ENCODE measurements at regions not wholly inside any gene's neighbourhood (a gene's known extent, or its start where the extent isn't known, plus 50 kb on each side); places are given as distances from the start of the nearest gene placed in this dataset.
"Not testable (repeated sequence)": the region's sequence is repeated elsewhere in the genome, so short reads cannot be mapped to it uniquely, and the experiment has no call there.

DNA sequence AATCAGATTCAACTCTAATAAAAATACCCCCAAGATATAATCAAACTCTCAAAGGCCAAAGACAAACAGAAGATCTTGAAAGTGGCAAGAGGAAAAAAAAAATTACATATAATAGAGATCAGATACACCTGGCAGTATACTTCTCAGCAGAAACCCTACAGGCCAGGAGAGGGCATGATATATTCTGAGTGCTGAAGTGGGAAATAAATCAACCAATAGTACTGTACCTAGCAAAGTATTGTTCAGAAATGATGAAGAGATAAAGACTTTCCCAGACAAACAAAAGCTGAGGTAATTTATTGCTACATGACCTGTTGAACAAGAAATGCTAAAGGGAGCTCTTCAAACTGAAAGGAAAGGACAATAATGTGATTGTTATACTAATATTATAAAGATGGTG lies 291.9 kb downstream of the SH2D4B start:
- Histone ChIP-seq H3K9ac (ENCODE audit: control insufficient read depth, insufficient read depth, low read length) (no peak overlapping the region), H3K4me2 (ENCODE audit: control insufficient read depth, insufficient read depth) (no peak overlapping the region), H3K27me3 (replicated peaks in 1 of 2; ENCODE audit: control insufficient read depth in 2 of 2, insufficient read depth in 2 of 2, low read length in 1 of 2) (no peaks in the 10 kb centered on the region), H4K20me1 (ENCODE audit: control insufficient read depth, insufficient read depth) (no peaks in the 10 kb centered on the region), H3K36me3 (ENCODE audit: control insufficient read depth in 2 of 2, insufficient read depth in 2 of 2, low read length in 1 of 2) (no peaks in the 10 kb centered on the region), H2AFZ (ENCODE audit: control insufficient read depth, low read depth, low read length) (no peak overlapping the region), H3K27ac (ENCODE audit: control insufficient read depth, insufficient read depth) (no peak overlapping the region), H3K4me1 (ENCODE audit: control insufficient read depth, insufficient read depth, low read length) (no peaks in the 10 kb centered on the region), H3K9me3 (replicated peaks; ENCODE audit: control insufficient read depth, insufficient read depth, low read length) (no peaks in the 10 kb centered on the region; the same call in 2 of the 3 replicates), H3K4me3 (no peak overlapping the region), H3K79me2 (ENCODE audit: control insufficient read depth, insufficient read depth, low read length) (no peaks in the 10 kb centered on the region)
- intact Hi-C loops (cut with micrococcal nuclease; ENCODE audit: unreplicated experiment) (no loop called here), in situ Hi-C loops (cut with MboI) (no loop called here)
- FAIRE-seq = no peak
- CTCF ChIA-PET = no interaction called here
- POLR2A ChIA-PET = no interaction called here
- RAD21 ChIA-PET (ENCODE audit: unreplicated experiment) = no interaction called here
- no peak for ATAC-seq
- TF ChIP-seq, protein P1, sequence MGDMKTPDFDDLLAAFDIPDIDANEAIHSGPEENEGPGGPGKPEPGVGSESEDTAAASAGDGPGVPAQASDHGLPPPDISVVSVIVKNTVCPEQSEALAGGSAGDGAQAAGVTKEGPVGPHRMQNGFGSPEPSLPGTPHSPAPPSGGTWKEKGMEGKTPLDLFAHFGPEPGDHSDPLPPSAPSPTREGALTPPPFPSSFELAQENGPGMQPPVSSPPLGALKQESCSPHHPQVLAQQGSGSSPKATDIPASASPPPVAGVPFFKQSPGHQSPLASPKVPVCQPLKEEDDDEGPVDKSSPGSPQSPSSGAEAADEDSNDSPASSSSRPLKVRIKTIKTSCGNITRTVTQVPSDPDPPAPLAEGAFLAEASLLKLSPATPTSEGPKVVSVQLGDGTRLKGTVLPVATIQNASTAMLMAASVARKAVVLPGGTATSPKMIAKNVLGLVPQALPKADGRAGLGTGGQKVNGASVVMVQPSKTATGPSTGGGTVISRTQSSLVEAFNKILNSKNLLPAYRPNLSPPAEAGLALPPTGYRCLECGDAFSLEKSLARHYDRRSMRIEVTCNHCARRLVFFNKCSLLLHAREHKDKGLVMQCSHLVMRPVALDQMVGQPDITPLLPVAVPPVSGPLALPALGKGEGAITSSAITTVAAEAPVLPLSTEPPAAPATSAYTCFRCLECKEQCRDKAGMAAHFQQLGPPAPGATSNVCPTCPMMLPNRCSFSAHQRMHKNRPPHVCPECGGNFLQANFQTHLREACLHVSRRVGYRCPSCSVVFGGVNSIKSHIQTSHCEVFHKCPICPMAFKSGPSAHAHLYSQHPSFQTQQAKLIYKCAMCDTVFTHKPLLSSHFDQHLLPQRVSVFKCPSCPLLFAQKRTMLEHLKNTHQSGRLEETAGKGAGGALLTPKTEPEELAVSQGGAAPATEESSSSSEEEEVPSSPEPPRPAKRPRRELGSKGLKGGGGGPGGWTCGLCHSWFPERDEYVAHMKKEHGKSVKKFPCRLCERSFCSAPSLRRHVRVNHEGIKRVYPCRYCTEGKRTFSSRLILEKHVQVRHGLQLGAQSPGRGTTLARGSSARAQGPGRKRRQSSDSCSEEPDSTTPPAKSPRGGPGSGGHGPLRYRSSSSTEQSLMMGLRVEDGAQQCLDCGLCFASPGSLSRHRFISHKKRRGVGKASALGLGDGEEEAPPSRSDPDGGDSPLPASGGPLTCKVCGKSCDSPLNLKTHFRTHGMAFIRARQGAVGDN (IDR thresholded peaks at IDR 0.05) = no peak
- TF ChIP-seq FOXK2 (IDR thresholded peaks at IDR 0.05) = no peak
- no peak for TF ChIP-seq ESRRA (IDR thresholded peaks at IDR 0.05; ENCODE audit: low read length)
- no peak for TF ChIP-seq FOS (IDR thresholded peaks at IDR 0.05; ENCODE audit: borderline replicate concordance, extremely low read depth, insufficient read length)
- TF ChIP-seq CBFB (IDR thresholded peaks at IDR 0.05; ENCODE audit: low read depth) = no peak
- no peak for TF ChIP-seq CEBPB (IDR thresholded peaks at IDR 0.05; ENCODE audit: borderline replicate concordance in 1 of 2, low read depth in 2 of 2, low read length in 2 of 2)
- no peak for TF ChIP-seq GABPA (IDR thresholded peaks at IDR 0.05; ENCODE audit: low read depth)
- TF ChIP-seq STAT1 (conservative IDR thresholded peaks at IDR 0.05) = no peak
- no peak for DNase-seq (ENCODE audit: low read depth, low spot score)
- SMC1A ChIA-PET (ENCODE audit: uncharacterized antibody, unreplicated experiment) = no interaction called here
- no TSS peak for BruUV-seq (replicated peaks)

GRCh38 chr10:80832693-80833092 lies 295.0 kb downstream of the SH2D4B start:
- H3K27ac ChIP-seq (ENCODE audit: control insufficient read depth, insufficient read depth); H3K27me3 ChIP-seq (replicated peaks in 1 of 2; ENCODE audit: control insufficient read depth in 2 of 2, insufficient read depth in 2 of 2, low read length in 1 of 2); DNase-seq (ENCODE audit: low read depth, low spot score); BruUV-seq (replicated peaks); H3K79me2 ChIP-seq (ENCODE audit: control insufficient read depth, insufficient read depth, low read length); H3K4me1 ChIP-seq (ENCODE audit: control insufficient read depth, insufficient read depth, low read length); H4K20me1 ChIP-seq (ENCODE audit: control insufficient read depth, insufficient read depth); SMC1A ChIA-PET (ENCODE audit: uncharacterized antibody, unreplicated experiment); FAIRE-seq; H3K36me3 ChIP-seq (ENCODE audit: control insufficient read depth in 2 of 2, insufficient read depth in 2 of 2, low read length in 1 of 2); POLR2A ChIA-PET; RAD21 ChIA-PET (ENCODE audit: unreplicated experiment); ATAC-seq; H3K9ac ChIP-seq (ENCODE audit: control insufficient read depth, insufficient read depth, low read length); CTCF ChIA-PET; H3K4me3 ChIP-seq; H3K4me2 ChIP-seq (ENCODE audit: control insufficient read depth, insufficient read depth); H3K9me3 ChIP-seq (replicated peaks; ENCODE audit: control insufficient read depth, insufficient read depth, low read length); H2AFZ ChIP-seq (ENCODE audit: control insufficient read depth, low read depth, low read length); in situ Hi-C loops (cut with MboI); intact Hi-C loops (cut with micrococcal nuclease; ENCODE audit: unreplicated experiment): not testable (repeated sequence)
- WGBS (ENCODE audit: insufficient coverage, insufficient replicate concordance, low lambda C conversion rate, missing lambda C conversion rate) = no CpG with 5 or more reads among the region's 1 CpG
